SK-N-MC (cell line): ENCODE measurements at regions not wholly inside any gene's neighbourhood (a gene's known extent, or its start where the extent isn't known, plus 50 kb on each side); places are given as distances from the start of the nearest gene placed in this dataset.

Experiments used
- EZH2 ChIP-seq: fragments of 200-600 bp; sonication (generic); IDR thresholded peaks from one replicate; pipeline ENCODE4 v1.6.1; 2017; ENCODE audit warnings: antibody characterized with exemption
- POLR2AphosphoS5 ChIP-seq: IDR thresholded peaks from 2 replicates; pipeline ENCODE4 v1.6.1; 2012; ENCODE audit warnings: mild to moderate bottlenecking, low read depth, low read length, borderline replicate concordance

GRCh38 chr12:47393403-47393790, 312.4 kb downstream of the RPAP3 start:
- TF ChIP-seq EZH2 = no peak
- no peak for TF ChIP-seq POLR2AphosphoS5
